GM23338 (cell line): ENCODE measurements at regions not wholly inside any gene's neighbourhood (a gene's known extent, or its start where the extent isn't known, plus 50 kb on each side); places are given as distances from the start of the nearest gene placed in this dataset.

Experiments used
- ATAC-seq: fragments of 200-7000 bp; cut with Tn5 transposase; 3 replicates; pipeline ENCODE4 v1.9.1; 2020
- DNase-seq: peaks from one replicate; pipeline ENCODE4 v3.0.0-alpha.2; 2015; ENCODE audit warnings: low spot score
- H2AFZ ChIP-seq: fragments of 200-600 bp; sonication (generic); 2 replicates; pipeline ENCODE4 v1.8.0; 2016; ENCODE audit warnings: antibody characterized with exemption, mild to moderate bottlenecking, moderate library complexity
- H3F3A ChIP-seq: fragments of 200-600 bp; sonication (generic); replicated peaks from 2 replicates; pipeline ENCODE4 v1.8.0; 2017; ENCODE audit warnings: antibody characterized with exemption, mixed run types, low read depth
- H3K27ac ChIP-seq: fragments of 200-600 bp; sonication (generic); 2 replicates; pipeline ENCODE4 v1.6.1; 2016; ENCODE audit warnings: low read depth
- H3K27me3 ChIP-seq: fragments of 200-600 bp; sonication (generic); 2 replicates; pipeline ENCODE4 v1.8.0; 2016; ENCODE audit warnings: mild to moderate bottlenecking, mixed run types, moderate library complexity; ENCODE audit not compliant: insufficient read depth
- H3K36me3 ChIP-seq: fragments of 200-600 bp; sonication (generic); 2 replicates; pipeline ENCODE4 v1.8.0; 2016; ENCODE audit warnings: mild to moderate bottlenecking; ENCODE audit not compliant: insufficient read depth
- H3K4me1 ChIP-seq: fragments of 200-600 bp; sonication (generic); 2 replicates; pipeline ENCODE4 v1.8.0; 2016; ENCODE audit warnings: mild to moderate bottlenecking, moderate library complexity; ENCODE audit not compliant: insufficient read depth
- H3K4me2 ChIP-seq: fragments of 200-600 bp; sonication (generic); 2 replicates; pipeline ENCODE4 v1.7.1; 2017; ENCODE audit warnings: mixed run types
- H3K4me3 ChIP-seq: fragments of 200-600 bp; sonication (generic); 2 replicates; pipeline ENCODE4 v1.6.1; 2016; ENCODE audit warnings: mixed run types
- H3K79me2 ChIP-seq: fragments of 200-600 bp; sonication (generic); replicated peaks from 2 replicates; pipeline ENCODE4 v1.8.0; 2017; ENCODE audit warnings: mild to moderate bottlenecking; ENCODE audit not compliant: insufficient read depth
- H3K9me2 ChIP-seq: fragments of 200-600 bp; sonication (generic); 2 replicates; pipeline ENCODE4 v1.8.0; 2017; ENCODE audit not compliant: insufficient read depth
- H4K20me1 ChIP-seq: fragments of 200-600 bp; sonication (generic); replicated peaks from 2 replicates; pipeline ENCODE4 v1.8.0; 2017; ENCODE audit warnings: mild to moderate bottlenecking; ENCODE audit not compliant: insufficient read depth
- H3K27ac Mint-ChIP-seq: 2 replicates; pipeline ENCODE4 v1.8.0; 2020; ENCODE audit warnings: inconsistent platforms, mild to moderate bottlenecking, moderate library complexity, mixed read lengths
- H3K27me3 Mint-ChIP-seq: 3 replicates; pipeline ENCODE4 v1.8.0; 2022; ENCODE audit warnings: low read depth, mild to moderate bottlenecking, moderate library complexity, mixed read lengths, inconsistent platforms; ENCODE audit not compliant: insufficient read depth, poor library complexity
- H3K36me3 Mint-ChIP-seq: 3 replicates; pipeline ENCODE4 v1.8.0; 2021; ENCODE audit warnings: low read depth, mild to moderate bottlenecking, inconsistent platforms, moderate library complexity, mixed read lengths
- H3K4me1 Mint-ChIP-seq: 3 replicates; pipeline ENCODE4 v1.8.0; 2020; ENCODE audit warnings: mild to moderate bottlenecking, inconsistent platforms, mixed read lengths
- H3K4me3 Mint-ChIP-seq: 3 replicates; pipeline ENCODE4 v1.8.0; 2021; ENCODE audit warnings: moderate library complexity, mild to moderate bottlenecking, inconsistent platforms, mixed read lengths
- H3K9me3 Mint-ChIP-seq: 3 replicates; pipeline ENCODE4 v1.8.0; 2020; ENCODE audit warnings: moderate library complexity, mild to moderate bottlenecking, inconsistent platforms, mixed read lengths
- CREB1 ChIP-seq: fragments of 250-450 bp; sonication (Bioruptor Pico); IDR thresholded peaks from 2 replicates; pipeline ENCODE4 v1.5.0; 2020; ENCODE audit warnings: low read depth, mild to moderate bottlenecking, moderate library complexity
- CTCF ChIP-seq, 2 experiments: fragments of 200-600 bp in 1 of 2; sonication (generic) in 1 of 2; conservative IDR thresholded peaks; 2 replicates each; pipeline versions ENCODE4 v1.5.1 to v1.6.1; 2016 to 2017; ENCODE audit warnings: antibody characterized with exemption in 2 of 2, low read depth in 2 of 2, mild to moderate bottlenecking in 2 of 2, moderate library complexity in 1 of 2
- ETS1 ChIP-seq: IDR thresholded peaks from 2 replicates; pipeline ENCODE4 v1.6.1; 2016; ENCODE audit warnings: antibody characterized with exemption
- EZH2 ChIP-seq: fragments of 200-600 bp; sonication (generic); IDR thresholded peaks from one replicate; pipeline ENCODE4 v1.8.0; 2017; ENCODE audit warnings: antibody characterized with exemption, mild to moderate bottlenecking, low read depth; ENCODE audit not compliant: unreplicated experiment
- EZH2phosphoT487 ChIP-seq: fragments of 200-600 bp; sonication (generic); IDR thresholded peaks from one replicate; pipeline ENCODE4 v1.8.1; 2018; ENCODE audit warnings: antibody characterized with exemption; ENCODE audit not compliant: unreplicated experiment
- JUNB ChIP-seq: IDR thresholded peaks from one replicate; pipeline ENCODE4 v1.6.1; 2016; ENCODE audit warnings: antibody characterized with exemption; ENCODE audit not compliant: unreplicated experiment
- NANOG ChIP-seq: IDR thresholded peaks from 2 replicates; pipeline ENCODE4 v1.6.1; 2016; ENCODE audit warnings: antibody characterized with exemption, borderline replicate concordance
- POLR2AphosphoS5 ChIP-seq: IDR thresholded peaks from 2 replicates; pipeline ENCODE4 v1.6.1; 2016; ENCODE audit warnings: antibody characterized with exemption, low read depth
- REST ChIP-seq: IDR thresholded peaks from one replicate; pipeline ENCODE4 v1.6.1; 2018; ENCODE audit warnings: antibody characterized with exemption; ENCODE audit not compliant: unreplicated experiment
- STAT1 ChIP-seq: IDR thresholded peaks from one replicate; pipeline ENCODE4 v1.6.1; 2016; ENCODE audit warnings: antibody characterized with exemption; ENCODE audit not compliant: unreplicated experiment
- ZNF114 ChIP-seq: fragments of 250-450 bp; sonication (Bioruptor Pico); IDR thresholded peaks from 2 replicates; pipeline ENCODE4 v1.5.0; 2020; ENCODE audit warnings: mild to moderate bottlenecking, moderate library complexity
- ZNF331 ChIP-seq: fragments of 250-450 bp; sonication (Bioruptor Pico); IDR thresholded peaks from 2 replicates; pipeline ENCODE4 v1.5.0; 2020; ENCODE audit warnings: low read depth, mild to moderate bottlenecking, moderate library complexity
- ZNF462 ChIP-seq: fragments of 250-450 bp; sonication (Bioruptor Pico); IDR thresholded peaks from 2 replicates; pipeline ENCODE4 v1.5.0; 2020; ENCODE audit warnings: mild to moderate bottlenecking, moderate library complexity

GRCh38 chr4:126738527-126738923, 894.2 kb upstream of the INTU start (continued):
- TF ChIP-seq ZNF462 (no peak), POLR2AphosphoS5 (no peak), ETS1 (no peak), CREB1 (CRISPR knock-in tag) (no peak), EZH2 (no peak), ZNF114 (CRISPR knock-in tag) (no peak)

GRCh38 chr4:126738926-126739325, 893.8 kb upstream of the INTU start:
- ATAC-seq (no peak), DNase-seq (no peak)
- H3K4me1 ChIP-seq = no peaks in the 10 kb centered on the region
- no peaks in the 10 kb centered on the region for H3K36me3 ChIP-seq
- H2AFZ ChIP-seq = no peak overlapping the region
- H3K4me2 ChIP-seq = no peak overlapping the region
- H4K20me1 ChIP-seq = no peaks in the 10 kb centered on the region
- Mint-ChIP-seq H3K4me1 (no peaks in the 10 kb centered on the region), H3K36me3 (no peaks in the 10 kb centered on the region), H3K4me3 (no peak overlapping the region), H3K27me3 (no peaks in the 10 kb centered on the region), H3K9me3 (no peaks in the 10 kb centered on the region; the same call in 2 of the 3 replicates), H3K27ac (no peak overlapping the region)
- H3K4me3 ChIP-seq = no peak overlapping the region
- H3K79me2 ChIP-seq = no peaks in the 10 kb centered on the region
- H3F3A ChIP-seq = no peaks in the 10 kb centered on the region
- no peaks in the 10 kb centered on the region for H3K27me3 ChIP-seq
- no peak overlapping the region for H3K27ac ChIP-seq
- H3K9me2 ChIP-seq = peaks cover 3% of the 10 kb centered on the region; the same call in 1 of the 2 replicates
- TF ChIP-seq EZH2 (no peak), EZH2phosphoT487 (no peak), CREB1 (CRISPR knock-in tag) (no peak), ZNF331 (CRISPR knock-in tag) (no peak), POLR2AphosphoS5 (no peak), CTCF (conservative IDR thresholded peaks at IDR 0.05; ENCODE audit: low read depth in 2 of 2) (no peak), NANOG (no peak), STAT1 (no peak), REST (no peak), JUNB (no peak)
